ENCODE measurements at regions not wholly inside any gene's neighbourhood (a gene's known extent, or its start where the extent isn't known, plus 50 kb on each side); places are given as distances from the start of the nearest gene placed in this dataset.
"Not testable (repeated sequence)": the region's sequence is repeated elsewhere in the genome, so short reads cannot be mapped to it uniquely, and the experiment has no call there.

GRCh38 chrX:143455046-143455445 lies 62.2 kb downstream of the SPANXN3 start:
- peak; percentile 40 for DNase-seq

GRCh38 chrX:143437439-143437838 lies 79.8 kb downstream of the SPANXN3 start:
- DNase-seq, result no peak

GRCh38 chrX:143435916-143436315 lies 81.4 kb downstream of the SPANXN3 start:
- DNase-seq, result no peak

- DNase-seq, result no peak
These were observed 87.5 kb downstream of the SPANXN3 start for GRCh38 chrX:143429811-143430210.

GRCh38 chrX:143429131-143429530 lies 88.1 kb downstream of the SPANXN3 start:
- peak; percentile 50 for DNase-seq

GRCh38 chrX:143401160-143401559 lies 116.1 kb downstream of the SPANXN3 start:
- DNase-seq, result no peak

- DNase-seq, result no peak
These were observed 138.4 kb downstream of the SPANXN3 start for GRCh38 chrX:143378851-143379250.

- no peak for DNase-seq
These were observed 153.9 kb downstream of the SPANXN3 start for GRCh38 chrX:143363419-143363818.

GRCh38 chrX:143340190-143340589 lies 177.1 kb downstream of the SPANXN3 start:
- DNase-seq, result no peak

GRCh38 chrX:143336261-143336660 lies 181.0 kb downstream of the SPANXN3 start:
- DNase-seq, result no peak

GRCh38 chrX:143319526-143319925 lies 197.7 kb downstream of the SPANXN3 start:
- DNase-seq, result no peak

GRCh38 chrX:143318857-143319256 lies 198.4 kb downstream of the SPANXN3 start:
- not testable (repeated sequence) for DNase-seq

GRCh38 chrX:143306991-143307937 lies 210.0 kb downstream of the SPANXN3 start:
- DNase-seq, result no peak

- no peak for DNase-seq
These were observed 212.8 kb downstream of the SPANXN3 start for GRCh38 chrX:143304518-143304917.

GRCh38 chrX:143304025-143304424 lies 213.2 kb downstream of the SPANXN3 start:
- no peak for DNase-seq

- no peak for DNase-seq
These were observed 218.5 kb downstream of the SPANXN3 start for GRCh38 chrX:143298663-143299241.

- DNase-seq, result no peak
These were observed 220.8 kb downstream of the SPANXN3 start for GRCh38 chrX:143296521-143296920.

- DNase-seq, result no peak
These were observed 230.0 kb downstream of the SPANXN3 start for GRCh38 chrX:143287236-143287635.

- no peak for DNase-seq
These were observed 244.6 kb downstream of the SPANXN4 start for GRCh38 chrX:143270317-143270716.

GRCh38 chrX:143244593-143244992 lies 218.9 kb downstream of the SPANXN4 start:
- not testable (repeated sequence) for DNase-seq

GRCh38 chrX:143240658-143241057 lies 214.9 kb downstream of the SPANXN4 start:
- no peak for DNase-seq

GRCh38 chrX:143231492-143231891 lies 205.8 kb downstream of the SPANXN4 start:
- no peak for DNase-seq

GRCh38 chrX:143228600-143228999 lies 202.9 kb downstream of the SPANXN4 start:
- DNase-seq, result not testable (repeated sequence)

GRCh38 chrX:143206966-143207365 lies 181.2 kb downstream of the SPANXN4 start:
- DNase-seq, result no peak

Data from fibroblast of skin of back (primary cell).